ENCODE measurements at regions not wholly inside any gene's neighbourhood (a gene's known extent, or its start where the extent isn't known, plus 50 kb on each side); places are given as distances from the start of the nearest gene placed in this dataset.
A peak's percentile ranks its signal among the peaks of the same experiment; 100 is the strongest.
"Not testable (repeated sequence)": the region's sequence is repeated elsewhere in the genome, so short reads cannot be mapped to it uniquely, and the experiment has no call there.

DNA sequence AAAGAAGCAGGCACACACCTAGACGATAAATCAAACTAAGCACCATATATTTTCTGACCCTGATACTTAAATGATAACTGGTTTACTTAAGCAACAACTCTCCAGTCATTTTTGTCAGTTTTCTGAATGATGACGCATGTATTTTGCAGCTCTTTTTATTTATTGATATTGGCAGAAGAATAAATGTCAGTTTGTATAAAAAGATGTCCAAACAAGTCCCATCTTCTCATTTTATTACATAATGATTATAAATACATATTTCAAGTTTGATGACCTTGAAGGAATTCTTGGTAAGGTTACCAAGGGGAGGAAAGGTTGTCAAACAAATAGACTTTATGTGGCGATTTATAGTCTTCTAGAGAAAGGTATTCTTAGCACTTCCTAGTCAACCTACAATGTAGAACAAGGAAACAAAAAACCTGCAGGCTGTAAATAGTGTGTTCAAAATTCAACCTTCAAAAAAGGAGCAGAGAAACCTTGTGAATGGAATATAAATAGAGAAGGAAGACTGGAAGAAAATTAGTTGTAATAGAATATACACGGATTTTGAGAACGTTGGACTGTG lies 190.7 kb downstream of the JRKL start:
- TF ChIP-seq, protein P1, sequence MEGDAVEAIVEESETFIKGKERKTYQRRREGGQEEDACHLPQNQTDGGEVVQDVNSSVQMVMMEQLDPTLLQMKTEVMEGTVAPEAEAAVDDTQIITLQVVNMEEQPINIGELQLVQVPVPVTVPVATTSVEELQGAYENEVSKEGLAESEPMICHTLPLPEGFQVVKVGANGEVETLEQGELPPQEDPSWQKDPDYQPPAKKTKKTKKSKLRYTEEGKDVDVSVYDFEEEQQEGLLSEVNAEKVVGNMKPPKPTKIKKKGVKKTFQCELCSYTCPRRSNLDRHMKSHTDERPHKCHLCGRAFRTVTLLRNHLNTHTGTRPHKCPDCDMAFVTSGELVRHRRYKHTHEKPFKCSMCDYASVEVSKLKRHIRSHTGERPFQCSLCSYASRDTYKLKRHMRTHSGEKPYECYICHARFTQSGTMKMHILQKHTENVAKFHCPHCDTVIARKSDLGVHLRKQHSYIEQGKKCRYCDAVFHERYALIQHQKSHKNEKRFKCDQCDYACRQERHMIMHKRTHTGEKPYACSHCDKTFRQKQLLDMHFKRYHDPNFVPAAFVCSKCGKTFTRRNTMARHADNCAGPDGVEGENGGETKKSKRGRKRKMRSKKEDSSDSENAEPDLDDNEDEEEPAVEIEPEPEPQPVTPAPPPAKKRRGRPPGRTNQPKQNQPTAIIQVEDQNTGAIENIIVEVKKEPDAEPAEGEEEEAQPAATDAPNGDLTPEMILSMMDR (conservative IDR thresholded peaks at IDR 0.05) = no peak

DNA sequence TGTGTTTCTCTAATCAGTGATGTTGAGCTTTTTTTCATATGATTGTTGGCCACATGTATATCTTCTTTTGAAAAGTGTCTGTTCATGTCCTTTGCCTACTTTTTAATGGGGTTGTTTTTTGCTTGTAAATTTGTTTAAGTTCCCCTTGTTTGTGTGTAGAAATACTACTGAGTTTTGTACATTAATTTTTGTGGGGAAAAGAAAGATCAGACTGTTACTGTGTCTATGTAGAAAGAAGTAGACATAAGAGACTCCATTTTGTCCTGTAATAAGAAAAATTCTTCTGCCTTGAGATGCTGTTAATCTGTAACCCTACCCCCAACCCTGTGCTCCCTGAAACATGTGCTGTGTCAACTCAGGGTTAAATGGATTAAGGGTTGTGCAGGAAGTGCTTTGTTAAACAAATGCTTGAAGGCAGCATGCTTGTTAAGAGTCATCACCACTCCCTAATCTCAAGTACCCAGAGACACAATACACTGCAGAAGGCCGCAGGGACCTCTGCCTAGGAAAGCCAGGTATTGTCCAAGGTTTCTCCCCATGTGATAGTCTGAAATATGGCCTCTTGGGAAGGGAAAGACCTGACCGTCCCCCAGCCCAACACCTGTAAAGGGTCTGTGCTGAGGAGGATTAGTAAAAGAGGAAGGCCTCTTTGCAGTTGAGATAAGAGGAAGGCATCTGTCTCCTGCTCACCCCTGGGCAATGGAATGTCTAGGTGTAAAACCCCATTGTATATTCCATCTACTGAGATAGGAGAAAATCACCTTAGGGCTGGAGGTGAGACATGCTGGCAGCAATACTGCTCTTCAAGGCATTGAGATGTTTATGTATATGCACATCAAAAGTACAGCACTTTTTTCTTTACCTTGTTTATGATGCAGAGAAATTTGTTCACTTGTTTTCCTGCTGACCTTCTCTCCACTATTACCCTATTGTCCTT lies 196.4 kb downstream of the JRKL start:
- not testable (repeated sequence) for H3K27ac ChIP-seq

More for the DNA sequence above, 190.7 kb downstream of the JRKL start:
- peak overlapping the region; percentile 74; the same call in 1 of the 2 replicates for H3K27ac ChIP-seq

DNA sequence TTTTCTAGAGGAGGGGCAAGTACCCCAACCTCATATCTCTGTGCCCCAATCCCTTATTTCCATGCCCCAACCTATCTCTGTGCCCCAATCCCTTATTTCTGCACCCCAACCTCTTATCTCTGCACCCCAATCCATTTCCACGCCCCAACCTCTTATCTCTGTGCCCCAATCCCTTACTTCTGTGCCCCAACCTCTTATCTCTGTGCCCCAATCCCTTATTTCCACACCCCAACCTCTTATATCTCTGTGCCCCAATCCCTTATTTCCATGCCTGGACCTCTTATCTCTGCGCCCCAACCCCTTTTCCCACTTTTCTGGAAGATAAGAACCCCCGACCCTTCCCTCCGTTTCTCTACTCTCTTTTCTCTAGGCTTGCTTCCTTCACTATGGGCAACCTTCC lies 199.0 kb downstream of the JRKL start:
- H3K27ac ChIP-seq = not testable (repeated sequence)

DNA sequence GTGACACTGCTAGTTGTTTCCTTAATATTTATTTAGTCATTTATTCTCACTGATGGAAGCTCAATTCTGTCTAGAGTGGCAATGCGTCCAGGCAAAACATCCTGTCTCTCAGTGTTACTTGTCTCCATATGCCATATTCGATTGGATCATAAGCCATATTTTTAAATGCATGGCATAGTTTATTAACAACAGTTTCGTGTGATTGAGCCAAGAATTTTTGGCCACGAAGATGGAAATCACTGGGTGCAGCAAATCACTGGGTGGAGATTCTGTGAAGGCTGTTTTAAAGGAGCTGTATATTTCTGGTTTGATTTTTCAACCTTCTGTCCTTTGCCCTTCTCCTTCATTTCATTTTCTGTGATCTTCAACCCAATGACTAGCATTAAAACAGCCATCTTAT lies 205.2 kb downstream of the JRKL start:
- H3K27ac ChIP-seq = no peak overlapping the region
- TF ChIP-seq, protein P1 (conservative IDR thresholded peaks at IDR 0.05) = no peak

DNA sequence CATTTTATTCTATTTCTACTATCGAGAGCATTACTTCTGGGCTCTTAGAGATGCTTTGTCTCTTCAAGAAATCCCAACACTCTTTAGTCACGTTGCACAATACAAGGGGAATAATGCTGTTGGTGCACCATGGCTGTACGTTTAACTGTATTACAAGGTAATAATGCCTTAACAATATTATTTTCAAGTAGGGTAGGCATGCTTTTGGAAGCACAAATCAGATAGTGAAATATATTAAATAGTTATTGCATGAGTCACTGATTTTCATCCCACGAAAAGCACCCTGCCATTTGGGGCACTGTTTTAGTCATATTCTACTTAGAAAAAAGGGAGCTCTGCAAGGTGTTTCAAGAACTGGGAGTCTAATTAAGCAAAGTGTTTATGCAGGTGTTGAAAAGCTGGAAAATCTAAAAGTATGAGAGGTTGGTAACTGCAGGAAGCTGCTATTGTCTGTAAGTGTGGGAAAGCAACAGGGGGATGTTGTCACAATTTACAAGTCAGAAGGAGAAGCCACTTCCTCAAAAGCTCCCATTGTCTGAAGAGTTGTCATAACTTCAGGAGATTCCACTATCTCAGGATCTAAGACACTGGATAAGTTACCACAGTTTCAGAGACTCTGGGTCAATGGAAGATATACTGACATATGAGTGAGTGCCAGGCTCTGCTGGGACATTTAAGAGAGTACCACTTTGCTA lies 218.2 kb downstream of the JRKL start:
- TF ChIP-seq, protein P1 (conservative IDR thresholded peaks at IDR 0.05) = no peak
- no peak overlapping the region for H3K27ac ChIP-seq

DNA sequence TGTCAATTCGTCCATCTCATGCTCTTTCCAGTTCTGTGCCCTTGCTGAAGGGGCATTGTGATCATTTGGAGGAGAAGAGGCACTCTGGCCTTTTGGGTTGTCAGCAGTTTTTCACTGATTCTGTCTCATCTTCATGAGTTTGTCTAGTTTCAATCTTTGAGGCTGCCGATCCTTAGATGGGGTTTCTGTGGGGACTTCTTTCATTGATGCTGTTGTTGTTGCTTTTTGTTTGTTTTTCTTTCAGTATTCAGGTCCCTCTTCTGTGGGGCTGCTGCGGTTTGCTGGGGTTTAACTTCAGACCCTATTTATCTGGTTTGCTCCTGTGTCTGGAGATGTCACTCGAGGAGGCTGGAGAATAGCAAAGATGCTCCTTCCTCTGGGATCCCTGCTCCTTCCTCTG lies 224.3 kb downstream of the JRKL start:
- TF ChIP-seq, protein P1 (conservative IDR thresholded peaks at IDR 0.05) = no peak
- no peak overlapping the region for H3K27ac ChIP-seq

DNA sequence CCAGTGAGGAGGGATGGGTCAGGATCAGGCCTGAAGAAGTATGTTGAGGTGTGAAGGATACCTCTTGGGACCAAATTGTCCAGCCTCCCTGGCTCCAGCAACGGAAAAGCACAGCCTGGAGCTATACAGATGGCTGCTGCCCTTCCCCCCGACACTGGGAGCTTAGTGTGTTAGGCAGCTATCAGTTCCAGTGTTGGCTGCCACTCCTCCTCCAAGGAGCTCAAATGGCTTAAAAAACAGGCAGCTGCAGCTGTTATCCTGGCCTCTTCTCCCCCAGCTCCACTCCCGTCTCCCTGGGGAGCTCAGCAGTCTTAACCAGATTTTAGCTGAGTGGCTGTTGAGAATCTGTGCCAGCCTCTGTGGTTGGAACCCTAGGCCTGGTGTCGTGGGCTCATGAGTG lies 225.0 kb downstream of the JRKL start:
- no peak overlapping the region for H3K27ac ChIP-seq

DNA sequence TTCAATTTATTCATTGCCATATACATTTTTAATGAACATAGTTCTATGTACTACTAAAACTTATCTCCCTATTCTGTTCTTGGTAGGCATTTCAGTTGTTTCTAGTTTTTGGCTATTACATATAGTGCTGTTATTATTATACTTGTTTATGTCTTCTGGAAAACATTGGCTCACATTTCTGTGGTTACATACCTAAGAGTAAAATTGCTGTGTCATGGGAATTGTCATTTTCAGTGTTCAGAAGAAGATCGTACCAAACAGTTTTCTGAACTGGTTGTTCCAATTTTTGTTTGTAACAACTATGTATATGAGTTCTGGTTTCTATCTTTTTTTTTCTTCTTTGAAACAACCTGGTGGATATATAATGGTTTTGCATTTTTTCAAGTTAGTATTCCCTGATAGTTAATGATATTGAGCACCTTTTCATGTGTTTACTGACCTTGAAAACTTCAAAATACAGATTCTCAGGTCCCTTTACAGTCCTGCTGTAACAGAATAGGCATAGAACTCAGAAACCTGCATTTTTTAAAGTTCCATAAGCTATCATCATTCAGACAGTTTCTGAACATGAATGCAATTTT lies 230.7 kb downstream of the JRKL start:
- no peak overlapping the region for H3K27ac ChIP-seq
- TF ChIP-seq, protein P1 (conservative IDR thresholded peaks at IDR 0.05) = no peak

More for the DNA sequence above, 225.0 kb downstream of the JRKL start:
- TF ChIP-seq, protein P1 (conservative IDR thresholded peaks at IDR 0.05) = no peak
